ENCODE measurements at regions not wholly inside any gene's neighbourhood (a gene's known extent, or its start where the extent isn't known, plus 50 kb on each side); places are given as distances from the start of the nearest gene placed in this dataset.

DNA sequence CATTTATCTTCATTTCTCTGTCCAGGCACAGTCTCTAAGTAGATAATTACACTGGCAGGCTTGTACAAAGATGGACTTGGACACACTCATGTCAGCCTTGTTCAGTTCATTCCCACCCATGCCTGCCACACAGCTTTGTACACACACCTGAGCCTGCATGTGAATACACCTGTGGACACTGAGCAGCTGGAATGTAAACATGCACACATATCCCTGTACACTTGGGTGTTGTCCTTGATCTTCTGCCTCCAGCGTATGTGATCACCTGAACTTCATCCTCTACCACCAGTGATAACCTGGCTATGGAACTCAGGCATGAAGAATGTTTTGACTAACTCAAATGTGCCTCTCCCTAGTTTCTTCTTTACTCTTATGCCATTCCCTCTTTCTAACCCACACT lies 190.6 kb downstream of the DHX35 start:
- no peak for DNase-seq

DNA sequence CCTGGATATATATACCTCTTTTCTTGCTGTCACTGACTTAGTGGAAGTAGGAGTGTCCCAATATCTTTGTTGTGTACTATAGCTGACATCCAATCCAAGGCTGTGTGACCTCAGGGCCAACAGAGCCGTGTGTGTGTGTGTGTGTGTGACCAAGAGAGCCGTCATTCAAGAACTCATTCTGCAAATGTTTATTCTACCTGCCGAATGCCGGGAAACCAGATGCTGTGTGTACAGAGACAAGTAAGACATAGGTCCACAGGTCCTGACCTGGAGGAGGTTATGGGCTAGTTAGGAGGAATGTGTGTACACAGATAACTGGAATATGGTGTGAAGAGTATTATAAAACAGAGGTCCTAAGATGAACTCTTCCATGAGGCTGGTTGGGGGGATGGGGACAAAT lies 190.0 kb downstream of the DHX35 start:
- no peak for DNase-seq

DNA sequence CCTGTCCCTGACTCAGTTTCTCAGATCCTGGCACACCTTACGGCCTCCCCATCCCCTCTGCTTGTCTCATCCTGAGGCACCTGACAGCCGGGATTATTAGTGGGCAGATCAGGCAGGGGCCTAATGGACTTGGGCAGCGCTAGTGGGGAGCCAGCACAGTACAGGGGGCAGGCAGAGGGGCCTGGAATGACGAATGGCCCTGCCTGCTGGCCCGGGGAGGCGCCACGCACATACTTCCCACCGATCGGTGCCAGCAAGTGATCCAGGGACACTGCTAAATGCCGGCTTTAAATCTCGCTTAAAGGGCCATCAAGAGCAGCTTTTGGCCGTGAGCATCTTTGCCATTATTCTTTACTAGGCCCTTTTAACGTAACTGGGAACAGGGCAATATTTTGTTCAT lies 188.4 kb downstream of the DHX35 start:
- DNase-seq = no peak

DNA sequence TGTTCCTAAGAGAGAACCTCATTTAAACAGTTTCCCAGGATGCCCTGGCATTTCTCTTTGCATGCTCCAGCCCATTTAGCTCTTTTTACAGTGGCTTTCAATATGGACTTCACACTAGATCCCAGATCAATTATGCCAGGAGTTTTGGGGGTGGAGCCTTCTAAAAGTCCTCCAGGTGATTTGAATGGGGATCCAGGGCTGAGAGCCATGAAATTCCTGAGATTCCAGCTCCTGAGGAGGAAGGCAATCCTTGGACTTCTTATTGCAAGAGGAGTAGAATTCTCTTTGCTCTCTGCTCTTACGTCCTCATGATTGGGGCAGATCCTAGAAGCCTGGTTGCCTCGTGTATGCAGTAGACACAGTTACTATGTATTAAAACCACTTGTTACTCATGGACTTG lies 184.2 kb downstream of the DHX35 start:
- no peak for DNase-seq

DNA sequence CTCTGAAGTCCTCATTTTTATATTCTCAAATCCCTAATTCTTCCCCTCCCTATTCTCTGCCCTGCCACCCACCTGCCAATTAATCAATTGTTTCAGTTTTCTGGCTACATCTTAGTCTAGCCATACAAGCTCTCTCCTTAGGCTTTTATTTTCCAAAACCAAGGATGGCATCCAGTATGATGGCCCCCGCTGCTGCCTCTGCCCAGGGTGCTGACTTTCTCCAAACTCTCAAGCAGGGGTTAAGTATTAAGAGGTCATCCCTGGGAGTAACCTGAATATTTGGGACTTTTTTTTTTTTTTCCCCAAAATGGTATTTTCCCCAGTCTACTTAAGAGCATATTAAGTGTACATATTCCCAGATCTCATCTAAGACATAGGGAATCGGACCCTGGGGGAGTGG lies 183.8 kb downstream of the DHX35 start:
- DNase-seq = no peak

DNA sequence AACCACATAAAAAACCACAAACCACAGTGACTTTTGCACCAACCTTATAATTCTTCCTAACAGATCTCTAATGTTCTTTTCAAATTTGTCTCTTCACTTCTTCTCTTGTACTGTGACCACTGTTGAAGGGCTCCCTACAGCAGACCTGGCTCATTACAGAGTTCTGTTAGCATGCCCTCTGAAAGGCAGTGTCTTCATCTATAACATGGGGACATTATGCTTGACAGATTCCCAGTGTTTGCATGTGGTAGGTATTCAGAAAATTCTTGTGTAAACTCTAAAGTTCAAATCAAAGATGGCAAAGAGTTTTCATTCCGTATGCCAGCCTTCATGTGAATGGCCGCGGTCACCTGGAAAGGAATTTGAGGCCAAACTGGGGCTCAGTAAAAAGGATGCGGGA lies 182.6 kb downstream of the DHX35 start:
- no peak for DNase-seq

DNA sequence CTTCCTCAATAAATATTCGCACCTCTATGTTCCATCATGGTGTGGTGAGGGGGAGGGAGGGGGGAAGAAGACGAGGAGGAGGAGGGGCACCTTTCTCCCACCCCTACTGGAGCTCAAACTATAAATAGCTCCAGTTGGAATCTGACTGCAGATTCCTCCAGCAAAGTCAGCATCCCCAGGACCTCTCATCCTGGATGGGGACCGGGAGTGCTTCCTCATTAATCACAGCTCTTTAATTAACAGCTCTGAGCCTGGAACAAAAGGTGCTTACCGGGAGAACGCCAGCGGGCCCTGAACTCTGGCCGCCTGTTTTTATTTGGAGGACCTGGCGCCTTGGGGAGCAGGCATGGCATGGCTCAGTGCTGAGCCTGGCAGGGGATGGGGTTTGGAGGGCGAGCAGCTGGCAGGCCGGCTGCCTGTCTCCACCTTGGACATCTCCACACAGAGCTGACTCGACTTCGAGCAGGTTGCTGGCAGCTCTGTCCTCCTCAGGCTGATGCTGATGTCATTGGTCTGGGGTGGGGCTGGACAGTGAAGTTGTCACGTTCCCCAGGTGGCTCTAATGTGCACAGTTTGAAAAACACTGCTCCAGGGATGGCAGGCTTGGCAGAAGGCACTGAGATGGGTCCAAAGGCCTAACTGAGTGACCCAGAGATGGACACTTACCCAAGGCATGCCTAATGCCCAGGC lies 180.4 kb downstream of the DHX35 start:
- no peak for DNase-seq

DNA sequence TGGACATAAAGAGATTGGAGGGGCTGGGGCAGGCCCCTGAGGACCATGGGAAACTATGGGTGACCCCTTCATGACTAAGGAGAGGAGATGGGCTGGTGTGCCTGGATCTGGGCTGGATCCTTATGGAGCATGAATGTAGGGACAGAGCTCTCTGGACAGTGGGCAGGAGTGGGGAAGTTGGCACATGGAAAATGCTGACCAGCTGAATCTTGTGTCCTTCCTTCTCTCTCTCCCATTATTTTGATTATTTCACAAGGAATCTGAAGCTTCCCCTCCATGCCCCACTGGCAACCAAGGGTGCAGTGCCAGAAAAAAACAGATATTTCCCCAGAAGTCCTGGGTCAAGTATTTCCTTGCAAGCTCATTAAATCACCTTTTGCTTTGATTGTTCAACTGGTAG lies 175.2 kb downstream of the DHX35 start:
- DNase-seq = no peak

DNA sequence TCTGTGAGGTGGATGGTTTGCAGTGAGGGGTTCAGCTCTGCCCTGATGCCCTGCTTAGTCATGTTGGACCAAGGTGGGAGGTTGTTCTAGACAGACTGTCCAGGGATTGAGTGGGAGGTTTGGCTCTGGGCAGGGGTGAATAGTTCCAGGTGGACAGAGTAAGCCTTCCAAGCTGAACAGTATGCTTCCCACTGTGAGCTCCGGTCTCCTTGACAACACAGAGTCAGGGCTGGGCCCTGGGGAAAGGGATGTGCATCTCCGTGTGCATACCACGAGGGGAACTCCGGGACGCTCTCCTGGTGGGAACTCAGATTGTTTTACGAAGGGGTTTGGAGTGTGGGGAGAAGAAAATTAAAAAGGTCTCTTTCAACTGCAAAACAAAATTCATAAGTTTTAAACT lies 174.7 kb downstream of the DHX35 start:
- no peak for DNase-seq

DNA sequence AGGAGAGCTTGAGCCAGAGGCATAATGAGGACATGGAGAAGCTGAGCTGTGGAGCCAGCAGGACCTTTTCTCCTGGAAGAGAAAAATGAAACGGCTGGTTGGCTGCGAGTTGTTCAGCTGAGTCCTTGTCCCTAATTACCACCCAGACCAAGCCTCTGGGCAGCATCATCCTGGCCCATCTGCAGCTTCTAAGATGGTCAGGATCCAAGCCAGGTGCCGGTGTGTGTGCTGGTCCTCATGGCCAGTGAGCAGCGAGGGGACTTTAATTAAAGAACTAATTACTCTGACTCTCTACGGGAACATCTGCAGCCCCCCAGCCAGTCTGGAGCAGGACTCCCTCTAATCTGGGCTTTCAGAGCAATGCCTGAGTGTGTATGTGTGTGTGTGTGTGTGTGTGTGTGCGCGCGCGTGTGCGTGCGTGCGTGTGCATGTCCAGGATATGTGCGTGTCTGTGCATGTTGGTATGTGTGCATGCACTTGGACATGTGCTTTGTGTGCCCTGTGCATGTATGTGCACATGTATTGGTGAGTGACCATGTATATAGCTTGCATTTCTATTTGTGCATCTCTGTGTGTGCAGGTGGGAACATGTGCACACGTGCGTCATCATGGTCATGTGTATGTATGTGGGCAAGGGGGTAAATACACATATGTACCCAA lies 173.9 kb downstream of the DHX35 start:
- DNase-seq = no peak

DNA sequence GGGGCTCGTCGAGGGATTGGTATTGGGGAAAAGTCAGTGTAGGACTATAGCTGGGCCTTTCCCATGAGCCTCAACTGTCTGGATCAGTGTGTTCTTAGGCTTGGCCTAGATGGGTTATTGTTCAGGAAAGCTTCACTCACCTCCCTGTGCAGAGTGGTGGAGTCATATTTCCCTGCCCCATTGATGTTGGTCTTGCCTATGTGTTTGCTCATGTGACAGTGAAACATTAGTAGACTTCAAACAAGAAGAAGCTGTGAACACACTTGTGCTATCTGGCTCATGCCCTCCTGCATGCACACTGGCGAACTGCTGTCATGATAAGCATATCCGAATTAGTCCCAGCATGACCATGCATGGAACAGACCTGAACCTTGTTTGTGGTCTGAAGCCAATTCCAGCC lies 171.1 kb downstream of the DHX35 start:
- no peak for DNase-seq

DNA sequence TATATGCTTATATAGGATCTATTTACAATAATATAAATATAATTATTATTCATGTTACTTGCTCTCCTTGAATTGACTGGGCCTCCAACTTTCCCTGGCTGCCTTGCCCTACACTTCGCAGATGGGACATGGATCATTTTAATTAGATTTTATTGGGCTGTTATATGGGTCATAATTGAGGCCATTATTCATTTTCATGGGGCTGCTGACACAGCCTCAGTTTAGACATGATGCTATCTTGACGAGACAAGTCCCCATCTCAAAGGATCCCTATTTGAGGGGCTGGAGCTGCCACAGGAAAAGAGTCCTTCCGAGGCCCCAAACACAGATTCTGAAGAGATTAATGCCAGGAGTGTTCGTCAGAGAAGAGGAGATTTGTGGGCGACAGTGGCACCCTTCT lies 170.4 kb downstream of the DHX35 start:
- DNase-seq = no peak

DNA sequence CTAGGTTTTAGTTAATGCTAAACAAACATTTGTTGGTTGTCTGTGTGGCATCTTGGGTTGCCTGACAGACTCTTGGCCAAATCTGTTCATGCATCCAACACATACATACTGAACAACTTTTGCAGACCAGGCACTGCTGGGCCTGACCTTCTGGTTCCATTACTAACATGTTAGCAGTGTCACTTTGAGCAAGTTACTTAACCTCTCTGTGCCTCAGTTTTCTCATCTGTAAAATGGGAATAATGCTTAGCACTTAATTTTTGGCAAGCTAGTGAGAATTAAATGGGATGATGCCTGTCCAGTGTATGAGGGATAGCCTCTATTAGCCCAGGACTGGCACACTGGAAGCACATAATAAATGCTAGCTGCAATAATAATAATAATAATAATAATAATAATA lies 169.9 kb downstream of the DHX35 start:
- DNase-seq = no peak

DNA sequence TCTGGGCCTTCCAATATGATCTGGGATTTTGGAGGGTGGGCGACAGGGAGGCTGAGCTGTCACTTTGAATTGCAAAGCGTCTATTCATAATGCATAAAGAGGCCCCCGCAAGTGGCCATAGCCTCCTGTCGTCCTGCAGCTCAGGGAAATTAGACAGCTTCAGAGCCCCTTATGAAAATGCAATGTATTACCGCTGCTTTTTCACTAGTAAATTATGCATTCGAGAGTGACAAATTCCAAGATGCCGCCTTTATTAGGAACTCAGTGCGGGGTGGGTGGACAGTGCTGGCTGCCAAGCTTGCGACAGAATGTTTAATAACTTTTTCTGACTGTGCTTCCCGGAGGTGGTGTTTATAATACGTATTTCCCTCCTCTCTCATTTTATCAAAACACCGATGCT lies 168.5 kb downstream of the DHX35 start:
- no peak for DNase-seq

DNA sequence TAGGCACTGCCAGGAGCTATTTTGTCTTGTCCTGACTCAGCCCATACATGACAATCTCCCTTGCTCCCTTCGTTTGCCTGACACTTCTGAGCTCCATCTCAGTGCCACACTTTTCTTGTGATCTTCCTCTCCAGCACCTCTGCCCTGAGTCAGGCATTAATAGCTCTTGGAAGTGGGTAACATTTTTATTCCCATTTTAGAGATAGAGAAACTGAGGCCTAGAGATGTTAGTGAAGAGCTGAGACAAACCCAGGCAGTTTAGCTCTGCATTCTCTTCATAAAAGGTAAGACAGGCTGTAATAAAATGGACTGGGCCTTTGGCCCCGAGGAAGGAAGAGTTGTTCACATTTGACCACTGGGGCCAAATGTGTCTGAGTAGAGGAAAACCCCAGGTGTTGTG lies 167.4 kb downstream of the DHX35 start:
- no peak for DNase-seq

DNA sequence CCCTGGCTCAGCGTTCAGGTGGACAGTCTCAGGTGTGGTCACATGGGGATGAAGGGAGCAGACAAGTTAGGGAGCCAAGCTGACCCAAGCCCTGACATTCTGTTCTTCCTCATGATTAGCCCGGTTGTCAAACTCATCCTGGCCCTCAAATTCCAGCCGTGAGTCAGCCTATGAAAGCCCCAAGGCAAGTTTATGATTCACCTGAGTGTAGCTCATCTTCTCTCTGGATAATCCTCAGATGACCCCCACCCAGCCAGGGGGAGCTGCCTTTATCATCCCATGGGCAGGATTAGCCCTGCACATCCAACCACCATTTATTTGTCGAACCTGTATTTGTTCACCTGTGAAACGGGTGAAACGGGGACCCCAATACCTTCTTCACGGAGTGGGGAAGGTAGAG lies 161.9 kb downstream of the DHX35 start:
- DNase-seq = no peak

DNA sequence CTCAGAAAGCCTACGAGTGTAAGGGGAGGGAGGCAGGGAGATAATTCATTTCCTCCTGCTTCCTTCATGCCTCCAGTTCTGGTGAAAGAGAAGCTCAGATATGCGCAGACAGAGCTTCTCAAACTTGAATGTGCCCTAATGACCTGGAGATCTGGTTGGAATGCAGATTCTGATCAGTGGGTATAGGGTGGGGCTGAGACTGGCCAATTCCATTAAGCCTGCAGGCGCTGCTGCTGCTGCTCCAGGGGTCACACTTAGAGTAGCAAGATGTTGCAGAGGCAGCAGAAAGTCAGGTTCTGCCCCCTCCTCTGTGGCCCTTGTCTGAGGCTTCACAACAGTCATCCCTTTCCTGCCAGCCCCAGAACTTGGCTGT lies 161.0 kb downstream of the DHX35 start:
- no peak for DNase-seq

DNA sequence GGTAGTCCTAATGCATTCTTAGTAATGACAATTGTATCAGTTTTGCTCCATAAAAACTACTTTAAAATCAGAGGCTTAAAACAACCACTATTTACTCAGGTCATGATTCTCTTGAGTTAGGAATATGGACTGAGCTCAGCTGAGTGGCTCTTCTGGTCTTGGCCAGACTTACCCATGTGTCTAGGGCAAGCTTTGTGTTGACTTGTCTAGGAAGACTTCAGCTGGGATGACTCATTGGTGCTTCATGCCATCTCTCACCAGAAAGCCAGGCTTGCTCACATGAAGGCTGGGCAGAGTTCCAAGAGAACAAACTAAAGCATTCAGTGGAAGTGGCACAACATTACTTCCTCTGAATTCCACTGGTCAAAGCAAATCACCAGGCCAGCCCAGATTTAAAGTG lies 155.3 kb downstream of the DHX35 start:
- no peak for DNase-seq

DNA sequence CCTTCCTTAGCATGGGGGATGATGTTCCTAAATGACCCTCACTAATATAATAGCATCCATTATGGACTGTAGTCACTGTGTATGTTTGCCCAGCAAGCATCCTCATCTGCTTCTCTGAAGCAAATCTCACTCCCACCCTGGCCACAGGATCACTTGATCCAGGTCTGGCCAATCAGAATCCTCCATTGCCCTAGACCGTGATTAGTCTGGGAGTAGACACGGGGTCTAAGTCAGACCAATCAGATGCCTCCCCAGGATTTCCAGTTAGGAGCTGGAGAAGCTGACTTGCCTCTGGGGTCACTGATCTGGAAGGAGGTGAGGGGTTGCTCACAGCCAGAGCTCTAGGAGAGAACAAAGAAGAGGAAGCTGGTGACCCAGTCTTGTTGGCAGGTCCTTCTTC lies 153.9 kb downstream of the DHX35 start:
- DNase-seq = no peak

DNA sequence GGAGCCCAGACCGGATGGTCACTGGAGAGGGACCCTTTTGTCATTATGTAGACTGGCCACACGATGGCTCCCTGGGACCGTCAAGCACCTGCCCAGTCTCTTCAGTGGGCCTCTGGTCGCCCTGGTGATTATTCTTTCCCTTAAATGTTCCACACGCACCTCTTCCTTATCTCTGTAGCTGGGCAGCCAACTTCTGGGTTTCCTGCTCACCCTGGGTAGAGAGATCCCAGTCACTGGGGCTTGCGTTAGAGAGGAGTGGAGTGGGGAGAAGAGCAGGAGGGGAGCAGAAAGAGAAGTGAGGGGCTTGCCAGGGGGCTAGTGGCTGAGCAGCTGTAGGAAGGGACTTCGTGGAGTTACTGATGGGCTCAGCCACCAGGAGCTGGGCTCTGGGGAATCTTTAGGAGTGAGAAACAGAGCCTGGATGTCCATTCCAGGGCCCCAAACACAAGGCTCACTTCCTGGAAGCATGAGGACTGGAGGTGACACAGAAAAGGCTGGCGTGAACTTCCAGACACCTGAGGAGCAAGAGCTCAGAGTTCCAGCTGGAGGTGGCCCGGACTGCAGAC lies 150.1 kb downstream of the DHX35 start:
- peak; percentile 5 for DNase-seq

DNA sequence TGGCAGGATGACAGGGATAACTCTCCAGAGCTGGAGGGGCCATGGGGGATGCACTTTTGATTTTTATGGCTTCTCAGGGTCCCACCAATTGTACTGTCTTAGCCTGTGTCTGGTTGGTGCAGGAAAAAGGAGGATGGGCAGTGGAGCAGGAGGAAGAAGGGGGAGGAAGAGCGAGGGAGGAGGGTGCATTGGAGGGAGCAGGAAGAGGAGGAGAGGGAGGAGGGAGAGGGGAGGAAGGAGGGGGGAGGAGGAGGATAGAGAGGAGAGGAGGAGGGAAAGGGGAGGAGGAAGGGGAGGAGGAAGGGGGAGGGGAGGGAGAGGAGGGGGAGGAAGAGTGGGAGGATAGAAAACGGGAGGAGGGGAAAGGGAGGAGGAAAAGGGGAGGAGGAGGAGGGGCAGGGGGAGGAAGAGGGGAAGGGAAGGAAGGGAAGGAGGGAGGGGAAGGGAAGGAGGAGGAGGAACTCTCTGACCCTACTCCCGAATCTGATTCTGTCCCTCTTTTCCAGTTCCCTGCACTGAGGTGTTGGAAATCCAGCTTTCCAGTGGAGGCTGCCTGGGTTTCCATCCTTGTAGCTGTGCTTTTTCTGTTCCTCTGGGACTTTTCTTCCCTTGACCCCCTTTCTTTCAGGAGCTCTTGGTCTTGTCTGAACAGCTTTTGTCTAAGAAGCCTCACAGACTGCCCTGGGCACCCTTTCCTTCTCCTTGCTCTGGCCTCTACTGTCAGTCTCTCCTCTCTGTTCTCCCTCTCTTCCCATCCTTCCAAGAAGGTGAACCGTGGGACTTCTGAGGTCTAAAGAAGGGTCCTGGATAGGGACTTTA lies 149.4 kb downstream of the DHX35 start:
- DNase-seq = no peak

DNA sequence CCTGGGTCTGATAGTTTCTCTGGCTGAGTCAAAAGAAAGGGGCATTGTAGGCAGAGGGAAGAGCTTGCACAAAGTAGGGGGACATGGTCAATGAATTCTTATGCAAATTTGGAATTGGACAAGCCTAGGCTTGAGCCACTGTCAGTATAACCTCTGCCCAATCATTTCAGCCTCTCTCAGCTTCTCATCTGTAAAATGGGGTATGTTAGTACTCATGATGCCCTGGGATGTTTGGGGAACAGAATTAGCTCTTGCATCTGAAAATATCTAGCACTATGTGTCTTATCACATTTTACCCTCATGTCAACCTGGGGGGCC lies 148.6 kb downstream of the DHX35 start:
- DNase-seq = no peak

DNA sequence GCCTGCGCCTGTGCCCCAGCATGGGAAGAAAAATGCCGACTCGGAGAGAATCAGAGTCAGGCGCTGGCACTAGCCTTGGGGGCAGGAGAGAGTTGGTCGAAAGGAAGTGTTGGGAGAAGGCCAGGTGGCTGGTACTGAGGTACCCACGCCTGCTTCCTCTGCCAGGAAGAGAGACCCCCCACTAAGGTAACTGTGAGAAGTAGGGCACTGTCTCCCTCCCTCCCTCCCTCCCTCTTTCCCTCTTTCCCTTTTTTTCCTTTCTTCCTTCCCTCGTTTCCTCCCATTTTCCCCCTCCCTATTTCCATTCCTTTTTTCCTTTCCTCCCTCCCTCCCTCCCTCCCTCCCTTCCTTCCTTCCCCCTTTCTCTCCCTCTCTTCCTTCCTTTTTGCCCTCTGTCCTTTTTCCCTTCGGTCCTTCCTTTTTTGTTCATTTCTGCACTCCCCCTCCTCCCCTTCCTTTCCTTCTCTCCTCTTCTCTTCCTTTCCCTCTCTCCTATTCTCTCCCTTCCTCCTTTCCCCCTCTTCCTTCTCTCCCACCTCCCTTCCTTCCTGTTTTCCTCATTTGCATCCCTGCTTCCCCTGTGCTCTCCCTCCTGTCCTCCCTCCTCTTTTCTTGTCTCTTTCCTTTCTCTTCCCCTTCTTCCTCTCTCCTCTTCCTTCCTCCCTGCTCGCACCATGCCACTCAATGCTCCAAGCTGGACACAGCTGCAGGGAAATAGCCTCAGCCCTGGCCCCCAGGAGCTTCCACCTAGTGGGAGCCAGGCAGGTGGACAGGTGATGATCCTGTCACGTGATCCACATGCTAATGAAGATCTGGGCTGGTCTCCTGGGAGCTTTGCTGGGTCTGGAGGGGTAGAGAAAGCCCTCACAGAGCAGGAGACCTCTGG lies 148.0 kb downstream of the DHX35 start:
- DNase-seq = no peak
